A673 (cell line): ENCODE measurements at regions not wholly inside any gene's neighbourhood (a gene's known extent, or its start where the extent isn't known, plus 50 kb on each side); places are given as distances from the start of the nearest gene placed in this dataset.

ENCODE experiments used
- EZH2 ChIP-seq: fragments of 200-600 bp; sonication (generic); IDR thresholded peaks from 2 replicates; pipeline ENCODE4 v1.6.1; 2017; ENCODE audit warnings: borderline replicate concordance, low read depth, mild to moderate bottlenecking, mixed read lengths, antibody characterized with exemption, low read length; ENCODE audit not compliant: poor library complexity, severe bottlenecking
- TF ChIP-seq, protein P1 (sequence below): fragments of 300-800, 200-600 bp; sonication (generic); conservative IDR thresholded peaks from 2 replicates; pipeline ENCODE4 v1.5.1; 2017; ENCODE audit warnings: low read depth, mild to moderate bottlenecking, antibody characterized with exemption, low read length, moderate library complexity, mixed read lengths

DNA sequence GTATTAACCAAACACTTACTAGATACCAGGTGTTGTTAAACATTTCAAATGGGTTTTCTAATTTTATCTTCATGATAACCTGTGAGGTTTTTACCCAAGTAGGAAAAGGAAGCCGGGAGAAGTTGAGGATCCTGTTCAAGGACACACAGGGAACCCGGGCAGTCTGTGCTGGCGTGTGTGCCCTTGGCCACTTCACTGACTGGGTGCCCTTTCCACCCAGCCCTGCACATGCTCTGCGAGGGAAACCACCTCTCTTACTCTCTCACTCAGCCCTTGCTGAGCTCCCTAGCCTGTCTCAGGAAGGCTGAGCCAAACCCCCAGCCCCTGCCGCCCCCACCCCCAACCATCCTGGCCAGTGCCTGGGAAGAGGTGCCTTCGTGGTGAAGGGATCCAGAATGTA lies 51.8 kb downstream of the TEX44 start:
- TF ChIP-seq, protein P1, sequence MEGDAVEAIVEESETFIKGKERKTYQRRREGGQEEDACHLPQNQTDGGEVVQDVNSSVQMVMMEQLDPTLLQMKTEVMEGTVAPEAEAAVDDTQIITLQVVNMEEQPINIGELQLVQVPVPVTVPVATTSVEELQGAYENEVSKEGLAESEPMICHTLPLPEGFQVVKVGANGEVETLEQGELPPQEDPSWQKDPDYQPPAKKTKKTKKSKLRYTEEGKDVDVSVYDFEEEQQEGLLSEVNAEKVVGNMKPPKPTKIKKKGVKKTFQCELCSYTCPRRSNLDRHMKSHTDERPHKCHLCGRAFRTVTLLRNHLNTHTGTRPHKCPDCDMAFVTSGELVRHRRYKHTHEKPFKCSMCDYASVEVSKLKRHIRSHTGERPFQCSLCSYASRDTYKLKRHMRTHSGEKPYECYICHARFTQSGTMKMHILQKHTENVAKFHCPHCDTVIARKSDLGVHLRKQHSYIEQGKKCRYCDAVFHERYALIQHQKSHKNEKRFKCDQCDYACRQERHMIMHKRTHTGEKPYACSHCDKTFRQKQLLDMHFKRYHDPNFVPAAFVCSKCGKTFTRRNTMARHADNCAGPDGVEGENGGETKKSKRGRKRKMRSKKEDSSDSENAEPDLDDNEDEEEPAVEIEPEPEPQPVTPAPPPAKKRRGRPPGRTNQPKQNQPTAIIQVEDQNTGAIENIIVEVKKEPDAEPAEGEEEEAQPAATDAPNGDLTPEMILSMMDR: no peak
- no peak for TF ChIP-seq EZH2
